HEK293 (cell line): ENCODE measurements at regions not wholly inside any gene's neighbourhood (a gene's known extent, or its start where the extent isn't known, plus 50 kb on each side); places are given as distances from the start of the nearest gene placed in this dataset.

ENCODE experiments used
- CTCF ChIA-PET: fragments of 350-600 bp; formaldehyde crosslinking; extraction: SDS; loops from one replicate; lab custom pipeline; 2021; ENCODE audit warnings: antibody characterized with exemption; lab: Yijun Ruan, JAX
- POLR2A ChIA-PET: fragments of 300-600 bp; formaldehyde crosslinking; extraction: SDS; loops from one replicate; lab custom pipeline; 2020; ENCODE audit warnings: antibody characterized with exemption, inconsistent platforms; lab: Yijun Ruan, JAX
- H3K27ac ChIP-seq: fragments of 200-500 bp; sonication (Bioruptor generic); 2 replicates; pipeline ENCODE4 v1.5.1; 2014; ENCODE audit warnings: low read depth, low read length, control low read depth, inconsistent platforms; ENCODE audit errors: extremely low read depth
- H3K36me3 ChIP-seq, 2 experiments: fragments of 200-500 bp in 1 of 2; sonication (Bioruptor generic) in 1 of 2; 1 replicate in 1 of 2; 2 replicates in 1 of 2; pipeline ENCODE4 v1.5.1; 2014 to 2017; ENCODE audit warnings: inconsistent platforms in 2 of 2, low read length in 2 of 2; ENCODE audit not compliant: control insufficient read depth in 2 of 2, insufficient read depth in 1 of 2
- H3K4me1 ChIP-seq: fragments of 200-500 bp; sonication (Bioruptor generic); 2 replicates; pipeline ENCODE4 v1.5.1; 2014; ENCODE audit warnings: mild to moderate bottlenecking, low read length, inconsistent platforms; ENCODE audit not compliant: control insufficient read depth, insufficient read depth
- H3K4me3 ChIP-seq: 2 replicates; pipeline ENCODE4 v1.5.1; 2011; ENCODE audit warnings: low read depth, mild to moderate bottlenecking, control low read depth, low read length, moderate library complexity
- H3K9me3 ChIP-seq: fragments of 200-500 bp; sonication (Bioruptor generic); 2 replicates; pipeline ENCODE4 v1.5.1; 2014; ENCODE audit warnings: low read depth, low read length, inconsistent platforms; ENCODE audit not compliant: control insufficient read depth, insufficient read depth
- ATF2 ChIP-seq: fragments of 450-650 bp; formaldehyde crosslinking; IDR thresholded peaks from 2 replicates; pipeline ENCODE4 v1.5.1; 2016; ENCODE audit warnings: missing biosample characterization, missing genetic modification characterization, low read depth
- IKZF3 ChIP-seq: fragments of 450-650 bp; IDR thresholded peaks from 2 replicates; pipeline ENCODE4 v1.5.0; 2018; ENCODE audit warnings: missing biosample characterization, mild to moderate bottlenecking, missing genetic modification characterization, moderate library complexity
- PRDM6 ChIP-seq: fragments of 450-650 bp; formaldehyde crosslinking; IDR thresholded peaks from 2 replicates; pipeline ENCODE4 v1.5.1; 2017; ENCODE audit warnings: missing biosample characterization, missing genetic modification characterization
- SETDB1 ChIP-seq: IDR thresholded peaks from one replicate; pipeline ENCODE4 v1.6.1; 2017; ENCODE audit warnings: mild to moderate bottlenecking, low read length, moderate library complexity, mixed read lengths; ENCODE audit not compliant: insufficient read length
- TSHZ1 ChIP-seq: fragments of 450-650 bp; formaldehyde crosslinking; IDR thresholded peaks from 2 replicates; pipeline ENCODE4 v1.5.1; 2016; ENCODE audit warnings: missing biosample characterization, missing genetic modification characterization, borderline replicate concordance
- ZIC2 ChIP-seq: fragments of 450-650 bp; formaldehyde crosslinking; IDR thresholded peaks from 2 replicates; pipeline ENCODE4 v1.5.1; 2016; ENCODE audit warnings: missing biosample characterization, missing genetic modification characterization
- ZNF146 ChIP-seq: fragments of 450-650 bp; formaldehyde crosslinking; IDR thresholded peaks from 2 replicates; pipeline ENCODE4 v1.5.1; 2016; ENCODE audit warnings: missing biosample characterization, missing genetic modification characterization
- ZNF155 ChIP-seq: fragments of 450-650 bp; formaldehyde crosslinking; IDR thresholded peaks from 2 replicates; pipeline ENCODE4 v1.5.1; 2016; ENCODE audit warnings: missing biosample characterization, missing genetic modification characterization
- ZNF23 ChIP-seq: fragments of 450-650 bp; formaldehyde crosslinking; IDR thresholded peaks from 2 replicates; pipeline ENCODE4 v1.5.1; 2016; ENCODE audit warnings: missing biosample characterization, missing genetic modification characterization, borderline replicate concordance
- ZNF239 ChIP-seq: fragments of 450-650 bp; formaldehyde crosslinking; IDR thresholded peaks from 2 replicates; pipeline ENCODE4 v1.5.1; 2016; ENCODE audit warnings: missing biosample characterization, missing genetic modification characterization
- ZNF266 ChIP-seq: fragments of 450-650 bp; formaldehyde crosslinking; IDR thresholded peaks from 2 replicates; pipeline ENCODE4 v1.5.1; 2016; ENCODE audit warnings: missing biosample characterization, missing genetic modification characterization, low read depth
- ZNF510 ChIP-seq: fragments of 450-650 bp; formaldehyde crosslinking; IDR thresholded peaks from 2 replicates; pipeline ENCODE4 v1.5.1; 2018; ENCODE audit warnings: mild to moderate bottlenecking, missing genetic modification characterization, missing biosample characterization; ENCODE audit not compliant: insufficient replicate concordance
- ZNF561 ChIP-seq: fragments of 450-650 bp; IDR thresholded peaks from 2 replicates; pipeline ENCODE4 v1.5.1; 2018; ENCODE audit warnings: missing biosample characterization, missing genetic modification characterization, borderline replicate concordance
- ZNF621 ChIP-seq: fragments of 450-650 bp; formaldehyde crosslinking; IDR thresholded peaks from 2 replicates; pipeline ENCODE4 v1.5.1; 2017; ENCODE audit warnings: missing biosample characterization, missing genetic modification characterization
- ZNF768 ChIP-seq: fragments of 450-650 bp; formaldehyde crosslinking; IDR thresholded peaks from 2 replicates; pipeline ENCODE4 v1.5.1; 2018; ENCODE audit warnings: missing biosample characterization, mild to moderate bottlenecking, missing genetic modification characterization
- ZNF777 ChIP-seq: fragments of 450-650 bp; formaldehyde crosslinking; IDR thresholded peaks from 2 replicates; pipeline ENCODE4 v1.5.1; 2017; ENCODE audit warnings: missing biosample characterization, missing genetic modification characterization, borderline replicate concordance
- ZXDB ChIP-seq: fragments of 450-650 bp; formaldehyde crosslinking; IDR thresholded peaks from 2 replicates; pipeline ENCODE4 v1.5.1; 2016; ENCODE audit warnings: missing biosample characterization, missing genetic modification characterization

DNA sequence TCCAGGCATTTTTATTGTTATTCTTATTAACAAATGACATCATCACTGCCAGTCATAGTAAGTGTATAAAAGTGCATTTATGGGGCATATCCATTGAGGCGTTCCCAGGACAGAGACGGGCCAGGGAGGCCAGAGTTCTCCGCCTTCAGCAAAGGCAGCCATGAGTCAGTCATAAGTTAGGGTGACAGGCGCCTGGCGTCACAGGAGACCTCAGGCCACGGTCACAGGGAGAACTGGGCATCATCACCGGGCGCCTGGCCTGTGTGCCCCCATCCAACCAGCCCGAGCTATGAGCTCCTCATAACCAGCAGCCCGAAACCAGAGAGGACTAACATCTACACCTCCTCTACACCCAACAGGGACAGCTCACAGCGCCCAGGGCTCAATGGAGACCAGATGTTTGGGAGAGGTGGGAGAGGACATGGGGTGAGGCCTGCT, 259.2 kb downstream of the DLL1 start:
- H3K4me1 ChIP-seq: no peaks in the 10 kb centered on the region
- H3K36me3 ChIP-seq: no peaks in the 10 kb centered on the region
- H3K9me3 ChIP-seq: no peaks in the 10 kb centered on the region
- H3K27ac ChIP-seq: no peak overlapping the region
- POLR2A ChIA-PET: no interaction called here
- H3K4me3 ChIP-seq: no peak overlapping the region
- CTCF ChIA-PET: interaction anchor here (0.7 kb wide), 1 partner anchor 96 kb away, joined by 3 read pairs; no protein-coding TSS in a partner anchor
- TF ChIP-seq ZNF777 (tag by site-specific recombination) (no peak), TSHZ1 (tag by site-specific recombination) (no peak), ATF2 (tag by site-specific recombination) (peak; percentile 48; the same call in 1 of the 2 replicates)

DNA sequence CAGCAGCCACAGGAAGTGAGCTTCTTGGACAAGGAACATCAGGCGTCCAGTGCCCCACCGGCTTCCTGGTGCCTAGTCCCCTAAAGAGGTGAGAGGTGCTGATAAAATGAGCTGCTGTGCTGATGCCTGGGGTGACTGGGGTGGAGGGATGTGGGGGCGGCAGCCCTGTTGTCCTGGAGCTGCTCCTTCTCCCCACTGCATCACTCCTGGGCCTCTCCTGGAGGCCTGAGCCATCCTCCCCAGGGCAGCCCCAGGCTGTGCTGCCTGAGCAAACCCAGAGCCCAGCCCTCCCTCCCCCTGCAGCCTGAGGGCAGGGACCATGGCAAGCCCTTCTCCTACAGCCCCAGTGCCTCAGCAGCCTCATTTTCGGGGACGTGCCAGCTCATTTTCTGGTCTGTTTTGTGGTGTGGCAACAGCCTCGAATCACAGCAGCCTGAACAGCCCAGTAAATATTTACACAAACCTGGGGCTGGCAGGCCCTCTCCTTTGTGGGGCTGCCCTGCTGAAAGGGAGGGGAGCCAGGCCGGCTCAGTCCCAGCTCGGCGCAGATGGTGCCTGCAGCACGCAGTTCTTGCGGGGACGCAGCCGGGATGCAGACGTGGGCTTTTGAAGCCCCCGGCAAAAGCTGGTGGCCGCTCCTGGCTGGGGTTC, 259.9 kb downstream of the DLL1 start:
- TF ChIP-seq ZNF239 (tag by site-specific recombination) (no peak), ZXDB (tag by site-specific recombination) (no peak), TSHZ1 (tag by site-specific recombination) (no peak), ZNF146 (no peak), ZNF621 (tag by site-specific recombination) (no peak), ZNF155 (no peak)
- TF ChIP-seq, all 188 proteins: peak for 0
- Histone ChIP-seq H3K27ac (no peak overlapping the region), H3K36me3 (no peaks in the 10 kb centered on the region), H3K9me3 (no peaks in the 10 kb centered on the region), H3K4me3 (no peak overlapping the region), H3K4me1 (no peaks in the 10 kb centered on the region)
- CTCF ChIA-PET: interaction anchor here (0.7 kb wide), 1 partner anchor 97 kb away, joined by 3 read pairs; no protein-coding TSS in a partner anchor
- POLR2A ChIA-PET: no interaction called here

DNA sequence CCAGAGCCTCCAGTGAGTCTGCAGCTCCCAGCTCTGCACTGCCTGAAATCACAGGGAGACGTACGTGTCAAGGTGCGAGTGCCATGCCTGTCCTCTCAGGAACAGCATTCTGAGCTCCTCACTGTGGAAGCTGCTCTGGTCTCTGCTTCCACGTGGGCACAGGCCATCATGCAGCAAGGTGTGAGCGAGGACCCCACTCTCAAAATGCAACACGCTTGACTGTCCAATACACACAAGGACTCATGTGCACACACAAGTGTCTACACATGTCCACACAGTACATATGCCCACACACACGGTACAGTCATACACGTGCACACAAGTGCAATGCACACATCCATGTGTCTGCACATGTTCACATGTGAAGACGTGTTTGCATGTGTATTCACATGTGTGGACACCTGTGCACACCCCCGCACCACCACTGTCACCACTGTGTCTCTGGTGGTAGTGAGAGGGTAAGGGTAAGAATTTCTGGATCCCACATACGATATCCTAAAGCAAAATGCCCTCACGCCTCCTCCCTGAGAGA, 260.5 kb downstream of the DLL1 start:
- Histone ChIP-seq H3K4me1 (no peaks in the 10 kb centered on the region), H3K36me3 (no peaks in the 10 kb centered on the region), H3K4me3 (no peak overlapping the region), H3K9me3 (no peaks in the 10 kb centered on the region), H3K27ac (no peak overlapping the region)
- TF ChIP-seq ZNF23 (tag by site-specific recombination) (no peak), ZNF510 (tag by site-specific recombination) (no peak), ZIC2 (tag by site-specific recombination) (no peak), ZNF561 (tag by site-specific recombination) (no peak), ZNF266 (tag by site-specific recombination) (no peak), ZNF768 (tag by site-specific recombination) (no peak), SETDB1 (no peak), IKZF3 (tag by site-specific recombination) (no peak), PRDM6 (no peak), ZNF239 (tag by site-specific recombination) (no peak)
- ChIA-PET POLR2A (interaction anchor here (1.0 kb wide), 1 partner anchor 23 kb away, joined by 4 read pairs; no protein-coding TSS in a partner anchor), CTCF (no interaction called here)
